Vagina (tissue), 2 donors: ENCODE measurements at regions not wholly inside any gene's neighbourhood (a gene's known extent, or its start where the extent isn't known, plus 50 kb on each side); places are given as distances from the start of the nearest gene placed in this dataset.

Source experiments
- DNase-seq, 2 donors: peaks; one replicate each; pipeline ENCODE4 v3.0.0-alpha.2; 2017; ENCODE audit errors: extremely low spot score in 2 of 2
- H3K27ac ChIP-seq: fragments of 200-600 bp; sonication (generic); one replicate; pipeline ENCODE4 v1.5.1; 2019
- H3K27me3 ChIP-seq: fragments of 200-600 bp; sonication (generic); one replicate; pipeline ENCODE4 v1.5.1; 2019
- H3K36me3 ChIP-seq, 2 donors: fragments of 200-600 bp; sonication (generic); one replicate each; pipeline ENCODE4 v1.5.1; 2017 to 2019
- H3K4me1 ChIP-seq: fragments of 200-600 bp; sonication (generic); one replicate; pipeline ENCODE4 v1.5.1; 2019
- H3K4me3 ChIP-seq, 2 donors: fragments of 200-600 bp; sonication (generic); 1 replicate in 1 of 2; 2 replicates in 1 of 2; pipeline ENCODE4 v1.5.1; 2016 to 2019
- H3K9me3 ChIP-seq: fragments of 200-600 bp; sonication (generic); one replicate; pipeline ENCODE4 v1.5.1; 2019
- CTCF ChIP-seq, 3 experiments: fragments of 450-650 bp in 2 of 3; fragments of 200-600 bp in 1 of 3; sonication (generic) in 1 of 3; IDR thresholded peaks; one replicate each; pipeline ENCODE4 v1.5.1; 2017 to 2019; ENCODE audit warnings: antibody characterized with exemption in 3 of 3, mild to moderate bottlenecking in 2 of 3, moderate library complexity in 2 of 3
- POLR2A ChIP-seq, 2 donors: fragments of 450-650 bp; IDR thresholded peaks; one replicate each; pipeline ENCODE4 v1.6.1; 2017; ENCODE audit warnings: antibody characterized with exemption in 2 of 2, mild to moderate bottlenecking in 2 of 2, moderate library complexity in 2 of 2
- POLR2AphosphoS5 ChIP-seq, 2 donors: sonication (generic); formaldehyde crosslinking; IDR thresholded peaks; one replicate each; pipeline ENCODE4 v1.9.0; 2017; ENCODE audit warnings: antibody characterized with exemption in 2 of 2, mild to moderate bottlenecking in 2 of 2, low read depth in 1 of 2; ENCODE audit not compliant: insufficient read depth in 1 of 2
- intact Hi-C: fragments of 100-400 bp; cut with DNase I; formaldehyde crosslinking; loops from one replicate; pipeline ENCODE4 v1.15.1; 2023

GRCh38 chr2:117293012-117293411 lies 521.5 kb upstream of the DDX18 start:
- no peak overlapping the region for H3K4me3 ChIP-seq
- no peak for TF ChIP-seq POLR2A (IDR thresholded peaks at IDR 0.05)
- no peak overlapping the region for H3K27ac ChIP-seq
- intact Hi-C loops, result no loop called here
- H3K4me1 ChIP-seq, result no peaks in the 10 kb centered on the region
- no peaks in the 10 kb centered on the region for H3K9me3 ChIP-seq
- DNase-seq, result no peak
- no peaks in the 10 kb centered on the region for H3K36me3 ChIP-seq
- no peaks in the 10 kb centered on the region for H3K27me3 ChIP-seq

GRCh38 chr2:117299451-117299850 lies 515.0 kb upstream of the DDX18 start:
- Histone ChIP-seq H3K27me3 (no peaks in the 10 kb centered on the region), H3K9me3 (no peaks in the 10 kb centered on the region), H3K4me1 (no peaks in the 10 kb centered on the region), H3K36me3 (no peaks in the 10 kb centered on the region), H3K27ac (no peak overlapping the region), H3K4me3 (no peak overlapping the region)
- TF ChIP-seq POLR2A (IDR thresholded peaks at IDR 0.05), result no peak
- TF ChIP-seq CTCF (IDR thresholded peaks at IDR 0.05), result no peak
- TF ChIP-seq POLR2AphosphoS5 (IDR thresholded peaks at IDR 0.05; ENCODE audit: insufficient read depth in 1 of 2, low read depth in 1 of 2), result no peak
- intact Hi-C loops, result no loop called here
- no peak for DNase-seq

GRCh38 chr2:117308861-117309770 lies 505.4 kb upstream of the DDX18 start:
- no peaks in the 10 kb centered on the region for H3K9me3 ChIP-seq
- no peak overlapping the region for H3K4me3 ChIP-seq
- no peaks in the 10 kb centered on the region for H3K36me3 ChIP-seq
- H3K4me1 ChIP-seq, result no peaks in the 10 kb centered on the region
- intact Hi-C loops, result no loop called here
- H3K27me3 ChIP-seq, result no peaks in the 10 kb centered on the region
- TF ChIP-seq CTCF (IDR thresholded peaks at IDR 0.05) (no peak), POLR2AphosphoS5 (IDR thresholded peaks at IDR 0.05; ENCODE audit: insufficient read depth in 1 of 2, low read depth in 1 of 2) (no peak), POLR2A (IDR thresholded peaks at IDR 0.05) (no peak)
- DNase-seq, result no peak
- H3K27ac ChIP-seq, result no peak overlapping the region

- intact Hi-C loops, result no loop called here
- DNase-seq, result no peak
- TF ChIP-seq CTCF (IDR thresholded peaks at IDR 0.05), result no peak
- no peak for TF ChIP-seq POLR2A (IDR thresholded peaks at IDR 0.05)
- TF ChIP-seq POLR2AphosphoS5 (IDR thresholded peaks at IDR 0.05; ENCODE audit: insufficient read depth in 1 of 2, low read depth in 1 of 2), result no peak
Observed at GRCh38 chr2:117321816-117322215, 492.7 kb upstream of the DDX18 start.

GRCh38 chr2:117323331-117323730 lies 491.2 kb upstream of the DDX18 start:
- Histone ChIP-seq H3K27ac (no peak overlapping the region), H3K36me3 (no peaks in the 10 kb centered on the region), H3K9me3 (no peaks in the 10 kb centered on the region), H3K4me3 (no peak overlapping the region), H3K4me1 (no peaks in the 10 kb centered on the region), H3K27me3 (no peaks in the 10 kb centered on the region)
- intact Hi-C loops, result no loop called here
- DNase-seq, result no peak
- no peak for TF ChIP-seq POLR2AphosphoS5 (IDR thresholded peaks at IDR 0.05; ENCODE audit: insufficient read depth in 1 of 2, low read depth in 1 of 2)
- no peak for TF ChIP-seq POLR2A (IDR thresholded peaks at IDR 0.05)
- no peak for TF ChIP-seq CTCF (IDR thresholded peaks at IDR 0.05)

More at GRCh38 chr2:117321816-117322215, 492.7 kb upstream of the DDX18 start:
- no peak overlapping the region for H3K4me3 ChIP-seq
- H3K27me3 ChIP-seq, result no peaks in the 10 kb centered on the region
- H3K9me3 ChIP-seq, result no peaks in the 10 kb centered on the region
- no peaks in the 10 kb centered on the region for H3K36me3 ChIP-seq
- H3K4me1 ChIP-seq, result no peaks in the 10 kb centered on the region
- no peak overlapping the region for H3K27ac ChIP-seq
